Mucosa of descending colon (tissue), 3 donors: ENCODE measurements at regions not wholly inside any gene's neighbourhood (a gene's known extent, or its start where the extent isn't known, plus 50 kb on each side); places are given as distances from the start of the nearest gene placed in this dataset.
A peak's percentile ranks its signal among the peaks of the same experiment; 100 is the strongest.

Experiments used
- ATAC-seq: fragments of 200-7000 bp; cut with Tn5 transposase; one replicate; pipeline ENCODE4 v1.9.1; 2020; ENCODE audit warnings: mild to moderate bottlenecking, moderate library complexity
- DNase-seq, 3 donors: peaks; one replicate each; pipeline ENCODE4 v3.0.0-alpha.2; 2020
- H3K36me3 ChIP-seq: fragments of 200-600 bp; one replicate; pipeline ENCODE4 v1.8.0; 2021; ENCODE audit warnings: low read depth, mild to moderate bottlenecking
- H3K4me1 ChIP-seq: fragments of 200-600 bp; one replicate; pipeline ENCODE4 v1.8.0; 2021; ENCODE audit warnings: low read depth, mild to moderate bottlenecking
- H3K4me3 ChIP-seq: fragments of 200-600 bp; one replicate; pipeline ENCODE4 v1.8.0; 2021; ENCODE audit warnings: mild to moderate bottlenecking
- H3K9me3 ChIP-seq: fragments of 200-600 bp; one replicate; pipeline ENCODE4 v1.8.0; 2021; ENCODE audit warnings: mild to moderate bottlenecking
- CTCF ChIP-seq: fragments of 200-600 bp; IDR thresholded peaks from one replicate; pipeline ENCODE4 v1.8.0; 2022; ENCODE audit warnings: antibody characterized with exemption, mild to moderate bottlenecking
- intact Hi-C, 2 donors: fragments of 100-400 bp; cut with DNase I in 1 of 2; cut with micrococcal nuclease in 1 of 2; formaldehyde crosslinking; loops; one replicate each; pipeline versions ENCODE4 v1.11.0 to v1.11.1; 2022; cut with DNase I, micrococcal nuclease
- donor health status: DM: no; HTN: no; CAD: no; lungs with moderate emphysema.
- donor health status: DM: no; HTN: no; CAD: no.
- donor health status: DM: no; HTN: yes; CAD: no.

GRCh38 chr3:28590216-28590615 lies 241.6 kb upstream of the AZI2 start:
- intact Hi-C loops: no loop called here
- DNase-seq (peak in 1 of 3 donors; percentile 5), ATAC-seq (no peak)
- Histone ChIP-seq H3K4me3 (no peak overlapping the region), H3K4me1 (no peaks in the 10 kb centered on the region), H3K36me3 (no peaks in the 10 kb centered on the region), H3K9me3 (no peaks in the 10 kb centered on the region)
- no peak for TF ChIP-seq CTCF

- H3K9me3 ChIP-seq: no peaks in the 10 kb centered on the region
- H3K4me3 ChIP-seq: no peak overlapping the region
- TF ChIP-seq CTCF: no peak
- DNase-seq (no peak), ATAC-seq (no peak)
- no peaks in the 10 kb centered on the region for H3K4me1 ChIP-seq
- H3K36me3 ChIP-seq: no peaks in the 10 kb centered on the region
- intact Hi-C loops: no loop called here
These were observed 242.2 kb upstream of the AZI2 start for GRCh38 chr3:28590860-28591259.

DNA sequence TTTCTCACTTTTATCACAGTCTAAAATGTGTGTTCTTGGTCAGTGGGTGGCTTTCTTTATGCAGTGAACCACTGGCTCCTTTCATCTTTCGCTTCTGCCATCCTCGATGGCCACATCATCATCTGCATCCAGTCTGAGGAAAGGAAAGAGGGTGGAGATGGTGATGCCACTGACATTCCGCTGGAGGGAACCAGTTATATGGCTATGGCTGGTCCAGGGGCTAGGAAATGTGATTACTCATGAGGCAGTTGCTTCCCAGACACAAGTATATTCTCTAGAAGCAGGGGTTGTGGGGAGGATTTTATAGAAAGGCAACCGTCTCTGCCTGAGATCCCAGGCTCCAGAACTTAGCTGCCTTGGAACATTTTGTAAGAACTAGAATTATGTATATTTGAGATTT lies 246.7 kb upstream of the AZI2 start:
- H3K9me3 ChIP-seq: no peaks in the 10 kb centered on the region
- H3K4me1 ChIP-seq: no peaks in the 10 kb centered on the region
- ATAC-seq (no peak), DNase-seq (no peak)
- TF ChIP-seq CTCF: no peak
- intact Hi-C loops: no loop called here
- H3K36me3 ChIP-seq: no peaks in the 10 kb centered on the region
- H3K4me3 ChIP-seq: no peak overlapping the region

DNA sequence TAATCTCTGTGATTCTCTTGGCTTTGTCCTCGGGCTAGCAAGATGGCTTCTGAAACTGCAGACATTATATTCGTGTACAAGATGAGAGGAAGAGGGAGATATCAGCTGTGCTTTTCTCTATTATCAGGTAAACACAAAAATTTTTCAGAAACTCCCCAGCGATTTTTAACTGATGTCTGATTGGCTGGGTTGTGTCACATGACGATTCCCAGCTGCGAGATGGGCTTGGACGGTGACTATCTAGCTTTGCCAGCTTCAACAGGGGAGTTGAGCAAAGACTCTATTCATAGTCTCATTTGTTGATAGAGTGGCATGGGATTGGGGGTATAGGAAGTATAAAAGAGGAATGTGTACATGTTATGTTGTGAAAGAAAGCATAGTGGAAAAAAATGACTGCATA lies 248.8 kb upstream of the AZI2 start:
- no peak for ATAC-seq
- H3K4me3 ChIP-seq: no peak overlapping the region
- no peak for DNase-seq
- H3K4me1 ChIP-seq: no peaks in the 10 kb centered on the region
- H3K36me3 ChIP-seq: no peaks in the 10 kb centered on the region
- no peak for TF ChIP-seq CTCF
- intact Hi-C loops: no loop called here
- H3K9me3 ChIP-seq: no peaks in the 10 kb centered on the region

GRCh38 chr3:28598165-28598564 lies 249.5 kb upstream of the AZI2 start:
- Histone ChIP-seq H3K4me1 (no peaks in the 10 kb centered on the region), H3K9me3 (no peaks in the 10 kb centered on the region), H3K36me3 (no peaks in the 10 kb centered on the region), H3K4me3 (no peak overlapping the region)
- no peak for ATAC-seq
- intact Hi-C loops: no loop called here
- no peak for TF ChIP-seq CTCF
- DNase-seq: no peak

DNA sequence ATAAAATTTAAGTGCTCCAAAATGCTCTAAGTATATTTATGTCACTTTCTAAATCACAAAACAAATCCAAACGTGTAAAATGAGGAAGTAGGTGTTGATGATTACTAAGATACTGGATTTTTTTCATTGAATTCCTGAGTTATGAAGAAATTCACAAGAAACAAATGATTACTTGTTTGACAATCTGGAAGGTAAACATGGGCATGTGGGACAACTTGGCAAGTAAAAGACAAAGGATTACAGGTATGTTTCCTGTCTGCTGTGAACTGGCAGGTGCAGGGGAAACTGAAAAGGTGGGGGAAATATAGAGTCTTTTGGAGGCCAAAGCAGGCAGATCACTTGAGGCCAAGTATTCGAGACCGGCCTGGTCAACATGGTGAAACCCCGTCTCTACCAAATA lies 252.7 kb upstream of the AZI2 start:
- ATAC-seq (no peak), DNase-seq (no peak)
- H3K36me3 ChIP-seq: no peaks in the 10 kb centered on the region
- H3K4me1 ChIP-seq: no peaks in the 10 kb centered on the region
- intact Hi-C loops: no loop called here
- H3K4me3 ChIP-seq: no peak overlapping the region
- no peak for TF ChIP-seq CTCF
- no peaks in the 10 kb centered on the region for H3K9me3 ChIP-seq
